ENCODE measurements at regions not wholly inside any gene's neighbourhood (a gene's known extent, or its start where the extent isn't known, plus 50 kb on each side); places are given as distances from the start of the nearest gene placed in this dataset.

- TF ChIP-seq EP300 (IDR thresholded peaks at IDR 0.05) (no peak), POLR2AphosphoS5 (IDR thresholded peaks at IDR 0.05) (no peak), POLR2A (IDR thresholded peaks at IDR 0.05) (no peak), CTCF (IDR thresholded peaks at IDR 0.05) (no peak)
- DNase-seq, result no peak
- intact Hi-C loops (cut with DNase I), result no loop called here
- H3K4me3 ChIP-seq, result no peak overlapping the region
- 52 to 72% methylated on average over 4 of the region's 4 CpGs for WGBS, 2 donors
- no peak overlapping the region for H3K27ac ChIP-seq
- no peaks in the 10 kb centered on the region for H3K27me3 ChIP-seq
- no peaks in the 10 kb centered on the region for H3K4me1 ChIP-seq
- no peaks in the 10 kb centered on the region for H3K9me3 ChIP-seq
- H3K36me3 ChIP-seq, result no peaks in the 10 kb centered on the region
Measured at GRCh38 chr2:52919673-52920072, 847.9 kb upstream of the CHAC2 start.

DNA sequence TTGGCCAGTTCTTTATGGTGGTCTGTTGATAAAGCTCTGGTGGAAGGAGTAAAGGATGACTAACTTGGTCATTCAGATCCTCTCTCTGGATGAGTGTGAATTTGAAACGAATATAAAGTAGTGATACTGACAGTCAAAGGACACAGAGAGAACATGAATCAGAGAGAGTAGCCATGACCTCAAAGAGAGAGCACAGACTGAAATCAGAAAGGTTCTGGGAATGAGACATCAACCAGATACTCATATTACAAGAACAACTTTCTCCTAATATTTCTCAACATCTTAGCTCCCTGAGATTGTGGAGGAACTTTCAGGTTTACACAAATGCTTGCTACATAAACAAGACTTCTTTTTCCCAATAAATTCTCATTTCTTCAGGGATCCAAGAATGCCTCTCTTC lies 849.1 kb upstream of the CHAC2 start:
- no peak for DNase-seq
- Histone ChIP-seq H3K27ac (no peak overlapping the region), H3K9me3 (no peaks in the 10 kb centered on the region), H3K4me3 (no peak overlapping the region), H3K36me3 (no peaks in the 10 kb centered on the region), H3K27me3 (no peaks in the 10 kb centered on the region), H3K4me1 (no peaks in the 10 kb centered on the region)
- intact Hi-C loops (cut with DNase I), result no loop called here
- TF ChIP-seq CTCF (IDR thresholded peaks at IDR 0.05) (no peak), EP300 (IDR thresholded peaks at IDR 0.05) (no peak), POLR2A (IDR thresholded peaks at IDR 0.05) (no peak), POLR2AphosphoS5 (IDR thresholded peaks at IDR 0.05) (no peak)
- WGBS, 2 donors, result 56 to 77% methylated on average over 1 of the region's 1 CpG

GRCh38 chr2:52916981-52917380 lies 850.6 kb upstream of the CHAC2 start:
- no peak for DNase-seq
- no peak overlapping the region for H3K4me3 ChIP-seq
- H3K9me3 ChIP-seq, result no peaks in the 10 kb centered on the region
- no peaks in the 10 kb centered on the region for H3K4me1 ChIP-seq
- intact Hi-C loops (cut with DNase I), result no loop called here
- TF ChIP-seq CTCF (IDR thresholded peaks at IDR 0.05), result no peak
- TF ChIP-seq EP300 (IDR thresholded peaks at IDR 0.05), result no peak
- no peak for TF ChIP-seq POLR2A (IDR thresholded peaks at IDR 0.05)
- TF ChIP-seq POLR2AphosphoS5 (IDR thresholded peaks at IDR 0.05), result no peak
- WGBS, 2 donors, result 40 to 57% methylated on average over 3 of the region's 3 CpGs
- H3K36me3 ChIP-seq, result no peaks in the 10 kb centered on the region
- no peak overlapping the region for H3K27ac ChIP-seq
- H3K27me3 ChIP-seq, result no peaks in the 10 kb centered on the region

DNA sequence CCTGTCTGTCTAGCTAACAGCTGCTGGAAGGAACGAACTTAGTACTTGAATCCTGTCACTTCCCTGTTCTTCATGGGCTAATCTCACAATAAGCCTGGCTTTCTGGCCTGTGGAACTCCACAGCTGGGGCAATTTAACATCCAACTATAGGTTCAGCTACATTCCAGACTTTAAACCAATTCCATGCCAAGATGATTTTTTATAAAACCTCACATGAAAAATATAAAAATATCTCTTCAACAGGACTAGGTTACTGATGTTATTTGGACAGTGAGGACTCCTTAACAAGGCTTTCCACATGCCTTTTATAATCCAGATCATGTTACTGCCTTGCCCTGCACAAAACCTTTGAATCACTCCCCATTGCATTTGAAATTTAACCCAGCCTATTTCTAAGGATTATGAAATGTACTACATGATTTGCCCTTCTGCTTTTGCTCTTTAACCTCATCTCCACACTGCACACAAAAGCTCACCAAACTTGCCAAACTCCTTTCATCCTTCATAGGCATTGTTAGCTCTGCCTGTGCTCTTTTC lies 863.2 kb upstream of the CHAC2 start:
- WGBS, 2 donors, result 14 to 37% methylated on average over 1 of the region's 1 CpG
- no peak overlapping the region for H3K4me3 ChIP-seq
- peaks cover 0 to 1% (median 0%) of the 10 kb centered on the region in 4 donors for H3K9me3 ChIP-seq
- H3K36me3 ChIP-seq, result no peaks in the 10 kb centered on the region
- H3K4me1 ChIP-seq, result no peaks in the 10 kb centered on the region
- H3K27ac ChIP-seq, result no peak overlapping the region
- TF ChIP-seq EP300 (IDR thresholded peaks at IDR 0.05) (no peak), POLR2AphosphoS5 (IDR thresholded peaks at IDR 0.05) (no peak), POLR2A (IDR thresholded peaks at IDR 0.05) (no peak), CTCF (IDR thresholded peaks at IDR 0.05) (no peak)
- no peak for DNase-seq
- no peaks in the 10 kb centered on the region for H3K27me3 ChIP-seq
- intact Hi-C loops (cut with DNase I), result no loop called here

- Histone ChIP-seq H3K27me3 (no peaks in the 10 kb centered on the region), H3K27ac (no peak overlapping the region), H3K4me3 (no peak overlapping the region), H3K36me3 (no peaks in the 10 kb centered on the region), H3K4me1 (no peaks in the 10 kb centered on the region), H3K9me3 (peaks cover 0 to 4% (median 0%) of the 10 kb centered on the region in 4 donors)
- intact Hi-C loops (cut with DNase I), result no loop called here
- no peak for DNase-seq
- WGBS, 2 donors, result 85 to 89% methylated on average over 2 of the region's 2 CpGs
- TF ChIP-seq EP300 (IDR thresholded peaks at IDR 0.05), result no peak
- TF ChIP-seq CTCF (IDR thresholded peaks at IDR 0.05), result no peak
- TF ChIP-seq POLR2AphosphoS5 (IDR thresholded peaks at IDR 0.05), result no peak
- TF ChIP-seq POLR2A (IDR thresholded peaks at IDR 0.05), result no peak
Measured at GRCh38 chr2:52897511-52898044, 870.0 kb upstream of the CHAC2 start.

Data from sigmoid colon (tissue), 6 donors.